ENCODE measurements at regions not wholly inside any gene's neighbourhood (a gene's known extent, or its start where the extent isn't known, plus 50 kb on each side); places are given as distances from the start of the nearest gene placed in this dataset.

GRCh38 chr6:147834084-147834776 is 325.7 kb downstream of the SAMD5 start:
- Histone ChIP-seq H3K27me3 (ENCODE audit: low read length) (no peaks in the 10 kb centered on the region), H3K27ac (ENCODE audit: low read length) (no peak overlapping the region), H3K36me3 (ENCODE audit: insufficient read depth, low read length) (no peaks in the 10 kb centered on the region), H3K4me3 (ENCODE audit: low read length) (no peak overlapping the region), H3K9me3 (ENCODE audit: low read length) (no peaks in the 10 kb centered on the region), H2AFZ (ENCODE audit: low read length) (no peak overlapping the region), H4K20me1 (ENCODE audit: insufficient read depth, low read depth, low read length) (no peaks in the 10 kb centered on the region), H3K4me1 (ENCODE audit: low read length) (no peaks in the 10 kb centered on the region), H3K4me2 (ENCODE audit: low read depth, low read length, poor library complexity, severe bottlenecking) (no peak overlapping the region), H3K79me2 (ENCODE audit: low read length) (no peaks in the 10 kb centered on the region), H3K9ac (ENCODE audit: low read length) (no peak overlapping the region), H3K9me2 (replicated peaks; ENCODE audit: insufficient read depth, low read length) (no peaks in the 10 kb centered on the region)
- no peak for DNase-seq

DNA sequence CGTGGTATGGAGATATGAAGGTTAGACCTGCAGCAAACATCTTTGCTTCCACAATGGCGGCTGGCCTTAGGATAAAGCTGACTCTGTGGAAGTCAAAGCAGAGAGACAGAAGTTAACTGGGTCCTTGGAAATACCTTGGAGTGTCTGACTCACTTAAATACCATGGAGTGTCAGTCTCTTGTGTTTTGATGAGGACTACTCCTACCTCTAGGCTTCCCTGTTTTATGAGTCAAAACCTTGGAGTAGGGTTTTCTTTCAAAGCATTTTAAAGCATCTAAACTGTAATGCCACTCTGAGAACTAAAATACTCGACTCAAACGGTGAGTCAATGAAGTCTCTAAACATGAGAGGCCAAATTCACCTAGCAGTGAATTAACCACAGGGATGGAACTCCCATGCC is 329.1 kb downstream of the SAMD5 start:
- no peaks in the 10 kb centered on the region for H3K79me2 ChIP-seq (ENCODE audit: low read length)

DNA sequence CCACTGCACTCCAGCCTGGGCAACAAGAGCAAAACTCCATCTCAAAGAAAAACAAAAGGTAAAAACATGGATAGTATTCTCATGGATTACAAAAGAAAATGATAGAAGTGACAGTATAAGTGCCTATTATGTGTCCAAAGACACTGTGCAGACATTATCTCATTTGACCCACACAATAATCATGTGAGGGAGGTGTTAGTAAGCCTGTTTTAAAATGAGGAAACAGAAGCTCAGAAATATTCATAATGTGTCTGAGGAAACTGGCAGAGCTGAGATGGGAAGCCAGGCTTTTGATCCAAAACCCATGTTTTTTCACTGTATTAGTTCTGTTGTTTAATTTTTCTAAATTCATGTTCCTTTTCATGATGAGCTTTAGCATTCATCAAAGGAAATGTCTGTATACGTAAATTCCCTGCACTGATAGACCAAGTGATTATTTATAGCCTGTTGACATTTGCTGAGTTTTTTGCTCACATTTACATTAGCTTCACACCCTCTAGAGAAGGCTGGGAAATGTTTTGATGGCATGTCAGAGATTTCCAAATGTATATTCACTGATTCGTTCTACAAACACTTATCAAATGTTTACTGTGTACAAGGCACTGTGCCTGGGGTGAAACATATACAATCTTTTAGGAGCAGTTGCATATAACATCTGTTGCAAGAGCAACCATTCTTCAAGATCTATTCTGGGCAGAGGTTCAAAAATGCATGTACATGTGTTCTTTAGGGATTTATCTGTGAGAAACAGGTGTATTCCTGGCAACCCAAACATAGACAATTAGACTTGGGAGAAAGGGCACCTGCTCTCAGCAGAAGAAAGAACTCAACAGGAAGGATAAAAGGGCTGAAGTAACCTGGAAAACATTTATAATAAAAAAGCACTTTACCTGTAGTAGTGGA is 331.5 kb downstream of the SAMD5 start:
- Histone ChIP-seq H3K4me2 (ENCODE audit: low read depth, low read length, poor library complexity, severe bottlenecking) (no peak overlapping the region), H3K27ac (ENCODE audit: low read length) (no peak overlapping the region), H3K4me1 (ENCODE audit: low read length) (no peaks in the 10 kb centered on the region), H3K79me2 (ENCODE audit: low read length) (no peaks in the 10 kb centered on the region), H3K36me3 (ENCODE audit: insufficient read depth, low read length) (no peaks in the 10 kb centered on the region), H3K4me3 (ENCODE audit: low read length) (no peak overlapping the region), H3K9ac (ENCODE audit: low read length) (no peak overlapping the region), H4K20me1 (ENCODE audit: insufficient read depth, low read depth, low read length) (no peaks in the 10 kb centered on the region), H2AFZ (ENCODE audit: low read length) (no peak overlapping the region), H3K27me3 (ENCODE audit: low read length) (no peaks in the 10 kb centered on the region), H3K9me2 (replicated peaks; ENCODE audit: insufficient read depth, low read length) (no peaks in the 10 kb centered on the region), H3K9me3 (ENCODE audit: low read length) (no peaks in the 10 kb centered on the region)
- no peak for DNase-seq

More for the DNA sequence above, 329.1 kb downstream of the SAMD5 start:
- Histone ChIP-seq H3K4me1 (ENCODE audit: low read length) (no peaks in the 10 kb centered on the region), H4K20me1 (ENCODE audit: insufficient read depth, low read depth, low read length) (no peaks in the 10 kb centered on the region), H3K9me3 (ENCODE audit: low read length) (no peaks in the 10 kb centered on the region), H3K4me2 (ENCODE audit: low read depth, low read length, poor library complexity, severe bottlenecking) (no peak overlapping the region), H3K36me3 (ENCODE audit: insufficient read depth, low read length) (no peaks in the 10 kb centered on the region), H3K27ac (ENCODE audit: low read length) (no peak overlapping the region), H3K9me2 (replicated peaks; ENCODE audit: insufficient read depth, low read length) (no peaks in the 10 kb centered on the region), H3K27me3 (ENCODE audit: low read length) (no peaks in the 10 kb centered on the region), H3K4me3 (ENCODE audit: low read length) (no peak overlapping the region), H3K9ac (ENCODE audit: low read length) (no peak overlapping the region), H2AFZ (ENCODE audit: low read length) (no peak overlapping the region)
- no peak for DNase-seq

DNA sequence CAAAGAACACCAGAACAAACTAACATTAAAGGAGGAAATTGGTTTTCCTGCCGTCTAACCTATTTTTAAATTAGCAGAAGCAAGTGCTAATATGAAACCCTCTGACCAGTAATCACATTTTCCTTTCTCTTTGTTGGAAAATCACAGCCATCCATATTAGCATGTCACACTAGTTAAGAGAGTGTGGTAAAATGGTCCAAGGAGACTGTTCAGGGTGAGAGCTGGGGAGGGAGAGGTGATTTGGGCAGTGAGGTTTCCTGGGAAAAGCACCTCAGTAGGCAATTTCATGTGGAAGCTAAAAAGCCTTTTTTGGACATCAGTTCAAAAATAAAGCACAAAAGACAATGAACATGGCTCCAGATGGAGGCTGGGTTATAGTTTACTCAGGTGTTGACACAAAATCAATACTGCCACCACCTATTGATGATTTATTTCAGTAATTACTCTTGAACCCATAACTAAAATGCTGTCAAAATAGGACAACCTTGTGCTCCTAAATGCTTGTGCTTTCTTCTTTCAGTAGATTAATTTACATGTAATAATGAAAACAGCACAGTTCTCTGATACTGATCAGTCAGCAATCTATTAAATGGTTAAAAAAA is 333.2 kb downstream of the SAMD5 start:
- no peak overlapping the region for H3K27ac ChIP-seq (ENCODE audit: low read length)
- no peak for DNase-seq
- no peaks in the 10 kb centered on the region for H3K36me3 ChIP-seq (ENCODE audit: insufficient read depth, low read length)
- no peaks in the 10 kb centered on the region for H3K9me2 ChIP-seq (replicated peaks; ENCODE audit: insufficient read depth, low read length)
- H3K9ac ChIP-seq (ENCODE audit: low read length), result no peak overlapping the region
- no peaks in the 10 kb centered on the region for H3K4me1 ChIP-seq (ENCODE audit: low read length)
- no peak overlapping the region for H3K4me2 ChIP-seq (ENCODE audit: low read depth, low read length, poor library complexity, severe bottlenecking)
- no peak overlapping the region for H2AFZ ChIP-seq (ENCODE audit: low read length)
- H3K4me3 ChIP-seq (ENCODE audit: low read length), result no peak overlapping the region
- no peaks in the 10 kb centered on the region for H3K9me3 ChIP-seq (ENCODE audit: low read length)
- no peaks in the 10 kb centered on the region for H3K27me3 ChIP-seq (ENCODE audit: low read length)
- no peaks in the 10 kb centered on the region for H3K79me2 ChIP-seq (ENCODE audit: low read length)
- H4K20me1 ChIP-seq (ENCODE audit: insufficient read depth, low read depth, low read length), result no peaks in the 10 kb centered on the region

- Histone ChIP-seq H3K4me2 (ENCODE audit: low read depth, low read length, poor library complexity, severe bottlenecking) (no peak overlapping the region), H4K20me1 (ENCODE audit: insufficient read depth, low read depth, low read length) (no peaks in the 10 kb centered on the region), H3K4me3 (ENCODE audit: low read length) (no peak overlapping the region), H3K27me3 (ENCODE audit: low read length) (no peaks in the 10 kb centered on the region), H3K27ac (ENCODE audit: low read length) (no peak overlapping the region), H3K9ac (ENCODE audit: low read length) (no peak overlapping the region), H3K9me2 (replicated peaks; ENCODE audit: insufficient read depth, low read length) (no peaks in the 10 kb centered on the region), H3K4me1 (ENCODE audit: low read length) (no peaks in the 10 kb centered on the region), H3K9me3 (ENCODE audit: low read length) (no peaks in the 10 kb centered on the region), H2AFZ (ENCODE audit: low read length) (no peak overlapping the region), H3K79me2 (ENCODE audit: low read length) (no peaks in the 10 kb centered on the region), H3K36me3 (ENCODE audit: insufficient read depth, low read length) (no peaks in the 10 kb centered on the region)
- DNase-seq, result no peak
Observed at GRCh38 chr6:147849401-147850330, 341.2 kb downstream of the SAMD5 start.

DNA sequence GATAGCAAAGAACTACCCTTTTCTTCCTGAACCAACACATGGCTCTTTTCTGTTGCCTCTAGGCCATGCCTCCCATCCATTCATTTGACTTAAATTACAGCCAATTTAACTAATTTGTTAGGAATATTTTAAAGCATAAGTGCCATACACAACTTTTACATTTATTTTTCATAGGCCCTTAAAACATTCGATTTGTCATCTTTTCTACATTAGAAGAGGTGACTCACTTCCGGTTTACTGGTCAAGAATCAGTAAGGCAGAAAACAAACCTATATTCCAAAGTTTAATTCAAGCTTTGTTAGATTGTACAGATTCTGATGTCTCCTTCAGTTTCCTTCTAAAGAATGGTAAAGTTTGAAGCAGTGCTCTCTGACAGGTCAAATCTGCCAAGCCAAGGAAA is 344.3 kb downstream of the SAMD5 start:
- H3K27ac ChIP-seq (ENCODE audit: low read length), result no peak overlapping the region
- H3K9me2 ChIP-seq (replicated peaks; ENCODE audit: insufficient read depth, low read length), result no peaks in the 10 kb centered on the region
- no peak for DNase-seq
- H3K4me1 ChIP-seq (ENCODE audit: low read length), result no peaks in the 10 kb centered on the region
- H3K9me3 ChIP-seq (ENCODE audit: low read length), result no peaks in the 10 kb centered on the region
- H3K36me3 ChIP-seq (ENCODE audit: insufficient read depth, low read length), result no peaks in the 10 kb centered on the region
- no peak overlapping the region for H3K4me2 ChIP-seq (ENCODE audit: low read depth, low read length, poor library complexity, severe bottlenecking)
- no peak overlapping the region for H3K4me3 ChIP-seq (ENCODE audit: low read length)
- H3K27me3 ChIP-seq (ENCODE audit: low read length), result no peaks in the 10 kb centered on the region
- H4K20me1 ChIP-seq (ENCODE audit: insufficient read depth, low read depth, low read length), result no peaks in the 10 kb centered on the region
- no peak overlapping the region for H3K9ac ChIP-seq (ENCODE audit: low read length)
- no peak overlapping the region for H2AFZ ChIP-seq (ENCODE audit: low read length)
- H3K79me2 ChIP-seq (ENCODE audit: low read length), result no peaks in the 10 kb centered on the region

GRCh38 chr6:147853574-147853973 is 345.1 kb downstream of the SAMD5 start:
- Histone ChIP-seq H2AFZ (ENCODE audit: low read length) (no peak overlapping the region), H3K9me2 (replicated peaks; ENCODE audit: insufficient read depth, low read length) (no peaks in the 10 kb centered on the region), H3K79me2 (ENCODE audit: low read length) (no peaks in the 10 kb centered on the region), H3K4me2 (ENCODE audit: low read depth, low read length, poor library complexity, severe bottlenecking) (no peak overlapping the region), H4K20me1 (ENCODE audit: insufficient read depth, low read depth, low read length) (no peaks in the 10 kb centered on the region), H3K9me3 (ENCODE audit: low read length) (no peaks in the 10 kb centered on the region), H3K4me3 (ENCODE audit: low read length) (no peak overlapping the region), H3K36me3 (ENCODE audit: insufficient read depth, low read length) (no peaks in the 10 kb centered on the region), H3K9ac (ENCODE audit: low read length) (no peak overlapping the region), H3K4me1 (ENCODE audit: low read length) (no peaks in the 10 kb centered on the region), H3K27ac (ENCODE audit: low read length) (no peak overlapping the region), H3K27me3 (ENCODE audit: low read length) (no peaks in the 10 kb centered on the region)
- DNase-seq, result no peak
